Hypothalamus (tissue), 51 donors: ENCODE measurements at regions not wholly inside any gene's neighbourhood (a gene's known extent, or its start where the extent isn't known, plus 50 kb on each side); places are given as distances from the start of the nearest gene placed in this dataset.
"Not testable (repeated sequence)": the region's sequence is repeated elsewhere in the genome, so short reads cannot be mapped to it uniquely, and the experiment has no call there.

Source experiments
- DNase-seq, 51 donors: peaks; one replicate each; lab custom pipeline; 2025; lab: John Stamatoyannopoulos, UW

DNA sequence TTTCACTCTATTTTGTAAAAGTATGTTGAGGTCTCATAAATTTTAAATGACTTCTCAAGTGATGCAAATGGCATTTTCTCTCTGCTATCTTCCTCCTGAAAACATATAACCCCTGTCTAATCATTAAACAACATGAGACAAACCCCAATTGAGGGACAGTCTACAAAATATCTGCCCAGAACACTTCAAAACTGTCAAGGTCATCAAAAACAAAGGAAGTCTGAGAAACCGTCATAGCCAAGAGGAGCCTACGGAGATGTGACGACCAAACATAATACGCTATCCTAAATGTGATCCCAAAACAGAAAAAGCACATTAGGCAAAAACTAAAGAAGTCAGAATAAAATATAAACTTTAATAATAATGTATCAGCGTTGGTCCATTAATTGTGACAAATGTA is 282.3 kb upstream of the SEMA3C start:
- no peak for DNase-seq

DNA sequence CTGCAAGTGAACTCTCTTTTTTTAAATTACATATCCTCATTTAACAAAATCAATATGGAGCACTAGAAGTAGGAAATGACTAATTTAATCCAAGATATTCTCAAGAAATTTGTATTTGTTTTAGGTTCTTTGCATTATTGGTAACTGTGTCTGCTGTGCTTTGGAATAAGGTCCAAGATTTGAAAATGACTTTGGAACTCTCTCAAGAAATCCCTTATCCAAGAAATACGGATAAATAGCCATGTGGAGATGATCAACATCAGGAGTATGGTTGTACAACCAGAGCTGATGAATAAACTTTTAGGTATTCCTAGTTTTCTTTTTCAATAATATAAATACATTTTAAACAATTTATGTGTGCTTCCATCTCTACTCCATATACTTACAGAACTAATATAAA is 279.9 kb upstream of the SEMA3C start:
- no peak for DNase-seq

DNA sequence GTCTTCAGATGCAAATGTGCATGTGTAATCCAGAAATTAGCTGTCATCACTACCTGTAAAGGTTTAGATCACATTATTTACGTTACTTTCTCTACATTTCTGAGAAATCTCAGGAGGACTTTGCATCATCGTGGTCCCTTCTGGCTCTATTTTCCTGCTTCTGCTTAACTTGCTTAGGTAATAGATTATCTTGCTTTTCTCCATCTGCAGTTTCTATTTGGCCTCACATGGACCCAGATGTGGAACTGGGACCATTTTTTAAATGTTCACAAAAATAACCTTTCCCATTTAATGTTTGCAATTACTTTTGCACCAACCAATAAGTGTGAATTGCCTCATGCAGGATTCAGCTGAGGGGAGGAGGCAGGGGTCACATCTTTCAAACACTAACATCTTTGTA is 278.4 kb upstream of the SEMA3C start:
- no peak for DNase-seq

DNA sequence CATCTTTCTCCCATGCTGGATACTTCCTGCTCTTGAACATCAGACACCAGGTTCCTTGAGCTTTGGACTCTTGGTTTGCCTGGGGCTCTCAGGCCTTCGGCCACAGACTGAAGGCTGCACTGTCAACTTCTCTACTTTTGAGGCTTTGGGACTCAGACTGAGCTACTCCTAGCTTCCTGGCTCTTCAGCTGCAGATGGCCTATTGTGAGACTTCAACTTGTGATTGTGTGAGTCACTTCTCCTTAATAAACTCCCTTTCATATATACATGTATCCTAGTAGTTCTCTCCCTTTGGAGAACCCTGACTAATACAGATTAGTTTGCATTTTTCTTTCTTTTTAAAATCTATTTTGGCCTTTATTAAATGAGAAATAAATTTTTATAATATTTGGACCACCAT is 276.2 kb upstream of the SEMA3C start:
- no peak for DNase-seq

DNA sequence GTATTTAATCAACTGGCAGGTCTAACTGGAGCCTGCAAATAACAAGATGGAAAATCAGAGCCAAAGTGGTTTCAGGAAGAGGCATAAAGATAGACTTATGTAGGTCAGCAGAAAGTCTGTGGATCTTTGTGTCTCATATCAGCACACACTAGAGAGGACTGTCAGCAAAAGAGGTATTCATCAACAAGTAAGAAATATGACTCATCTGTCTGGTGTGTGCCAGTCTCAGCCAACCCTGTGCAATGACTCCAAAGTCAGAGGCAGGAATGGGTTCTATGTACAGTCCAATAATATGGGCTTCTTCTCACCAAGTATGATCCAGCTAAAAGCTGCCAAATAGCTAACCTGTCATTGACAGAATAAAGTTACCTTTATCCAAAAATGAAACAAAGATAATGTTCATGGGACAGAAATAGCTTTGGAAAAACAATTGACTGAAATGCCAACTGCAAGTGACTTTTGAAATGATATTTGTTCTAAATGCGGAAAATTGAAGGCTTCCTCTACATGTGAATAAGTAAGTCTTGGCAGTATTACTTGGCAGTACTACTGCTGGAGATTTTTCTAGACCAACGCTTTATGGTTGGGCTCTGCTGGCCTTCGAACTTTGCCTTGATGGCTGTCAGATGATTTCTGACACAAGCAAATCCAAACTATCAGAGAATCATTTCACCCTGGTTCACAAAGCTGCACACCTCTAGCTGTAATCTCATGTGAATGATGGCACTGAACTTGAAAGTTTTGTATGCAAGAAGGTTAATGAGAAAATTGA is 272.3 kb upstream of the SEMA3C start:
- no peak for DNase-seq

DNA sequence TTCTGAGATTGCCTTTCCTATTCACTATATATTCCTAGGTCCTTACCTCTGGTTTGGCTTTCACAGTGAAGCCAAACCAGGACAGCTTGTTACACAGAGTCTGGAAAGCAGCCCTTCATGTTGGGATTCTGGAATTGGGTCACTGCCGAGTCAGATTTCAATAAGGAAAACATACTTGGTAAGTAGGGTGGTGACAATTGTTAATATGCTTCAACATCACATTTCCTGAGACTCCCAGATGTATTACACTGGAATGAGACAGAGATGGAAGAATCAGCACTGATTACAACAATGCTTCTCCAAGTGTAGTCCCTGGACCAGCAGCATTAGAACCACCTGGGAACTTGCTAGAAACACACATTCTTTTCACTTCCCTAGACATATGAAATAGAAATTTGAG is 268.9 kb upstream of the SEMA3C start:
- DNase-seq = no peak

DNA sequence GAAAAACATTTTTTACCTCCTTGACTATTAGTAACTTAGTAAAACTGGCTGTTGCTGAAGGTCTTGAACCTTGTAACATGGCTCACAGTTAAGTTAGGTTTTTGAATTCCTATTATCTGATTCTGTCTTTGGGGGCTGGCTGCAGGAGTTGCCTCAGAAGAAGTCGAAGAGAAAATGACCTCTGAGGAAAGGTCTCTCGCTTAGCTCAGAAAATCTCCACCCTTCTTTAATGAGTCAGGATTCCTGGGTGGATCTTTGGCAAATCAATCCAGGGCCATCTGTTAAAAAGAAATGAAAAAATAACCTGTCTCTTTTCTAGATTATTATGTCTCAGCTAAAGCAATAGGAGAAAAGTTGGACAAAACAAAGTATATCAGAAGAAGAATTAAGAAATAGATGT is 267.8 kb upstream of the SEMA3C start:
- DNase-seq = no peak

DNA sequence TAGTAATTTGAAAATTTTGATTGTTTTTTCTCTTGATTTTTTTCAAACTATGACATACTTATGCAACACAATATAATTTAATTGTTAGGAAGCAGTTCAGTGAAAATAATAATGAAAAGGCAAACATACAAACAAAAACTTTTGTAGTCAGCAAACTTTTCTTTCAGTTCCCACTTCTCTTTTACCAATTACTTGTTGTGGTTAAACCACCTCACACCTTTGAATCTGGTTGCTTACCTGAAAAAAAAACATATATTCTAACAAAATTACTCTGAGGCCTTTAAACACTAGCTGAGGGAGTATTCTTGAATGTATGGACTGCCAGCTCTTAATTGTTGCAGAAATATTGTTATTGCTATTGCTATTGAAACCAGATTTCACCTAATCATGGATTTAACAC is 266.2 kb upstream of the SEMA3C start:
- no peak for DNase-seq

DNA sequence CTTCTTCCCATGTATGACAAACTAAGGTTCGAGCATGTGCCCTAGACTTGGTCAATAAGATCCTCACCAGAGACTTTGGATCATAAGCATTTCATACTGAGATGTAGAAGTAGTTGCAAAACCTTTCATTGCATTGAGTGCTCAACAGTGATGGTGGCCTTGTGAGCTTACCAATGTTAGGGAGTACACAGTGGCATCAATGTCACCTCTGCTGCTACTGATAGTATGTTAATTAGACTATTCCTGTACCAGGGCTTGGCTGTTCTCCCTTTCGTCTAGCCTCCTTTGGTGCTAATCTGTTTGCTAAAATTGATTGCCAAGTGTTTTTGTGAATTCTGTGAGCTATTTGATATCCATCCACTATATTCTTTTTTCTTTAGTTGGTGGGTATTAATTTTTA is 264.5 kb upstream of the SEMA3C start:
- DNase-seq = no peak

DNA sequence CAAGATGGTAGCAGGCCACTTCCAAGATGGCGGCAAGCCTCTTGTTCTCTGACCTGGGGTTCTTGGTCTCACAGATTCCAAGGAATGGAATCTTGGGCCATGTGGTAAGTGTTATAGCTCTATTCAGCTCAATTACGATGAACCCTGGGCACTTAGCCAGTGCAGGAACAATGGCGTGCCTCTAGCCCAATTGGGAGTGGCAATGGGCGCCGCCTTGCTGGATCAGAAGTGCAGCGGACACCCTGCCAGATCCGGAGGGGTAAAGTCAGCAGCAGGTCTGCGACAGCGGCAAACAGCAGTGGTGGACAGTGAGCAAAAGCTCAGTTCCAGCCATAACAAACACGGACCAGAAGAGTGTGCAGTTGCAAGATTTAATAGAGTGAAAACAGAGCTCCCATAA is 263.2 kb upstream of the SEMA3C start:
- DNase-seq = not testable (repeated sequence)

DNA sequence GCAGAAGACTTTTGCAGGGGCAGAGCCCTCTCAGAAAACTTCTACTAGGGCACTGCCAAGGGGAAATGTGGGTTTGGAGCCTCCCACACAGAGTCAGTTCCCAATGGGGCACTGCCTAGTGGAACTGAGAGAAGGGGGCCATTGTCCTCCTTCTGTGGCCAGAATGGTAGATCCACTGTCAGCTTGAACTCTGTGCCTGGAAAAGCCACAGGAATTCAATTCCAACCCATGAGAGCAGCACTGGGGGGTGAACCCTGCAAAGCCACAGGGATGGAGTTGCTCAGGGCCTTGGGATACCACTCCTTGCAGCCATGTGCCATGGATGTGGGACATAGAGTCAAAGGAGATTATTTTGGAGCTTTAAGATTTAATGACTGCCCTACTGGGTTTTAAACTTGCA is 262.2 kb upstream of the SEMA3C start:
- no peak for DNase-seq

DNA sequence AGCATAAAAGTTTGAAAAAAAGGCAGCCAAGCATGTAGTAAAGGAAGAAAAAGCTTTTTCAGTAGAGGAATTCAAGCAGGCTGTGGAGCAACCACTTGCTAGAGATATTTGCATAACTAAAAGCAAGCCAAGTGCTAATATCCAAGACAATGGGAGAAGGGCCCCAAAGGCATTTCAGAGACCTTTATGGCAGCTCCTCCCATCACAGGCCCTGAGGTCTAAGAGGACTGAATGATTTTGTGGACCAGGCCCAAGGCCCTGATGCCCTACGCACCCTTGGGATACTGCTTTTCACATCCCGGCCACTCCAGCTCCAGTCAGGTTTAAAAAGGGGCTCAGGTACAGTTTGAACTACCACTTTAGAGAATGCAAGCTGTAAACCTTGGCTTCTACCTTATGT is 261.7 kb upstream of the SEMA3C start:
- DNase-seq = no peak

DNA sequence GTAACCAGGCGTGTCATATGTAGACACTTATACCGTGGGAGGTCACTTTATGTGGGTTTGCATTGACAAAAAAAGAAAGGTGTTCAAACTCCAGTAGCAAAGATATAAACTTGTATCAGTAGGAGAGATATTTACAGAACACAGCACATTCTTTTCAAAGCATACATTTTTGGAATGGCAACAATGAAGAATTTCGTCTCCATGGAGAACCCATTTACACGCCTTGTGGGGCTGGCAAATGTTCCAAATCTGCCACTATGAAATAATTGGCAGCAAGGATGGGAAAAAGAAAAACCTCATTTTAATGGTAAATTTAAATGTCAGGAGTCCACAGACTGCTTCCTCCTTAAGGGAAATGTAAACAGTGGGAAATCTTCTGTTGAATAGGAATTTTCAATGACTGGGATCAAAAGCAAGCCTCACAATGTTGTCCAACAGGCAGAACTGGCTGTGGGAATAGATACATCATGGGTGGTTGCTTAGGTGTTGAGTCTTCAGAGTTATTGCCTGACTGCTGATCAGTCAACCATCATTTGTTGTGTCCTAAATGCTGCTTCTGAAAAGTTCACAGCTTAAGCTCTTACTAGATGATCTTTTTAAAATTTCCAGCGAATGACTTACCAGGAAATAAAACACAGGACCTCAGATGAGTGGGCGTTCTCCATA is 256.6 kb upstream of the SEMA3C start:
- DNase-seq = no peak

DNA sequence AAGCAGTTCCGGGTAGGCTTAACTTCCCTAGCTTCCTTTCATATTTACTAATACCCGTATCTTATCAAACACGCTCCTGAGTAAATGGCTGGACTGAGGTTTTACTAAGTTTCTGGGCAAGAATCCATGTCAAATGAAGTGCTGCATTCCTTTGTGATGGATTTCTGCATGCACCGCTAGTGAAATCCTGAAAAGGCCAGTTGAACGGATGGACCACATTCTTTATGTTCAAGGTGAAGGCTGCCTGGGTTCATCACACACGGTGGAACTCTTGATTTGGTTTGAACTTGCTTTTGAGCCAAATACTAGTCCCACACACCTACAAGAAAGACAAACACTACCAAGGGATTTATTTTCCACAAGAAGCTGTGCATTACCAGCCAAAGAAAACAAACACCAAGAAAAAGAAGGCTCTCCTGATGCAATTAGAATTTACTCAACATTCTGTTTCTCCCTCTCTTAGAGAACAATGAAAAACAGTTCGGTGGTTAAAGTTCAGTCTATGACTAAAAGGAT is 255.0 kb upstream of the SEMA3C start:
- no peak for DNase-seq

DNA sequence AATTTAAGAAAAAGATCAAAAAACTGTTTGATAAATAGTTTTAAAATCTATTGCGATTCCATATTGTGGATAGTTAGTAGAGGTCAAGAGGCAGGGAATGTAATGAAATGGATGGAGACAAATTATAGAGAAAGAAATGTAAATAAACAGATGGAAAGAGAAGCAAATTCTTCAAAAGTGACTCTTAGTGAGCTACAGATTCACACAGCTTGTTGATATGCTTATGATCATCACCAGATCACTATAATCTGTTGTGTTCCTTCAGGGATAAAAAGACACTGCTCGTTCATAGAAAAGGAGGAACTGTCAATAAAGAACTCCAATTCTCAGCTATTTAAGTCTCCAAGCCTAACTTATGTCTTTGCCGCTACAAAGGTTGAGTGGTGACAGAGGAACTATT is 251.4 kb upstream of the SEMA3C start:
- DNase-seq = no peak

DNA sequence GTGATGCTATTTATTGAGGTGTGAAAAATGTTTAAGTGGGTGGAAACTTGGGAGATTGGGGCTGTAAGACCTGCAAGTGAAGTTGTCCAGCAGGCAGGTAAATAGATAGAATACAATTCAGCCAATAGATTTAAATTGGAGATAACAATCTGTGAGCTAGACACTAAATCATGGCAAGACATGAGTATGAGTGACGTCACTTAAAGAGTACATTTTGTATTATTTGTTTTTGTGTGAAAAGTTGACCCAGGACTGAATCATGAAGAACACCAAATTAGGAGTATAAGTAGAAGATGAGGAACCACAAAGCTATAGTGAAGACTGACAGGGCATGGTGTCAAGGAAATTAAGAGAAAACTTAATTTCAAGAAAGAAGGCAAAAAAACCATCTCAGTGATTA is 249.1 kb upstream of the SEMA3C start:
- no peak for DNase-seq

DNA sequence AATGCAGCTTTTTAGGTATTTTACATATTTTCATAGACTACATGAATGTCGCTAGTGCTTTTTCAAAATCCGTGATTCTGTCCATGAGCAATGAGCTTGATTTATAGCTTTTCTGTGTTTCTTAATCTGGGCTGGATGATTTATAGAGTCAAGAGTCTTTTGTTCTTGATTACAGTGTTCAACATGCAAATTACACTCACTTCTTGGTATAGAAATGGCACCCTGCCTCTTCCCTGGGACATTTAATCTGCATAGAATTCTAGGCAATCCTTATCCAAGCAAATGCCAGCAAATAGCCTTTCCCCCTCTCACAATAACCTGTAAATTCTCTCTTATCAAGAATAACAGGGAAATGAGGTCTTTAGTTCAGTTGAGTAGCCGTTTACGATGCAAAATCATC is 246.2 kb upstream of the SEMA3C start:
- DNase-seq = no peak

DNA sequence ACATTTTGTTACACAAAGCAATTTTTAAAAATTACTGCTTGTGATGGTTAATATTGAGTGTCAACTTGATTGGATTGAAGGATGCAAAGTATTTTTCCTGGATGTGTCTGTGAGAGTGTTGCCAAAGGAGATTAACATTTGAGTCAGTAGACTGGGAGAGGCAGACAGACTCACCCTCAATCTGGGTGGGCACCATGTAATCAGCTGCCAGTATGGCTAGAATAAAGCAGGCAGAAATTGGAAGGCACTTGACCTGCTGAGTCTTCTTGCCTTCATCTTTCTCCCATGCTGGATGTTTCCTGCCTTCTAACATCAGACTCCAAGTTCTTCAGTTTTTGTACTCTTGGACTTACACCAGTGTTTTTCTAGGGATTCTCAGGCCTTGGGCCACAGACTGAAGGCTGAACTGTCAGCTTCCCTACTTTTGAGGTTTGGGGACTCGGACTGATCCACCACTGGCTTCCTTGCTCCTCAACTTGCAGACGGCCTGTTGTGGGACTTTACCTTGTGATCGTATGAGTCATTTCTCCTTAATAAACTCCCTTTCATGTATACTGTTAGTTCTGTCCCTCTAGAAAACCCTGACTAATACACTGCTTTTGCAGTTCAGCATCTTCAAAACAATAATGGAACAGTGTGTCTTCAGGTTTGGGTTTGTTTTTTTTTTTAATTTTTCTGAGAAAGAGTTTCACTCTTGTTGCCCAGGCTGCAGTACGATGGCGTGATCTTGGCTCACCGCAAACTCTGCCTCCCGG is 244.1 kb upstream of the SEMA3C start:
- DNase-seq = no peak

DNA sequence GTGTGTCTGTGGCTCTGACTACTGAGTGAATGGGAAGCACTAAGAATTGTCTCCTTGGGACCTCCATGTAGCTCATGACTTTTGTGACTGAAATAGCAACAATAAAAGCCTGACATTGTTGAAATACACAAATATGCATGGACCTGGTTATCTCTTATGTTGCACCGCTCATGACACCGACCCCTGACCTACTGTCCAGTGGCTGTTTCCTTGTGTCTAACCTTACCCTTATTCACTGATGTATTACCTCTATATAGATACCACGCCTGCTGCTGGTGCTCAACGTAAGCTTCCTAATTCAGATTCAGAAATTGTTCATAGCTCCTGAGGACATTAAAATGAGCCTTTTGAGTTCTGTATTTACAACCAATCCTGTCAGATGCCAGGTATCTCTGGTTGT is 243.4 kb upstream of the SEMA3C start:
- no peak for DNase-seq

DNA sequence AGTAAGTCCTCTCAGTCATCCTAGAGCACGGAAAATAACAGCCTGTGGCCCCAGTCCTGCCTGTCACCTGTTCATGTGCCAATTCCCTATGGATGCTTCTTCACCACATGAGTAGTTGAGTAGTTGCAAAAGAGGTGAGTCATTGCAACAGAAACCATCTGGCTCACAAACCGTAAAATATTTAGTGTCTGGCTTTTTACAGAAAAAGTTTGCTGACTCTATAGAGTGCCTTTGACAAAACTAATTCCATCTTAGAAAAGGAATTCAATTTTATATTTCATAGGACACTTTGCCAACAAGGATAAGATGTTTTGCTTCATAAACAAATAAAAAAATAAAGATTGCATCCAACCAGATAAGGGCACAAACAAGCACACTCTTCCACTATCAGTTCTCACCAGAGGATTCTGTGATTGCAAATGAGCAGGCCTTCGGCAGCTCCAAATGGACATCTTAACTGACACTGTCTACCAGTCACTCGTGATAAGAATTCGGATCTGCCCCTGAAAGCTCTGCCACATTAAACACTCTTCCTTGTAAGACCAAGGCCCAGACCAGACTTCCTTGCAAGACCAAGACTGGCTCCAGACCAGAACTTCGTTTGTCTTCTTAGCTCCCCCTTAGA is 242.7 kb upstream of the SEMA3C start:
- no peak for DNase-seq

DNA sequence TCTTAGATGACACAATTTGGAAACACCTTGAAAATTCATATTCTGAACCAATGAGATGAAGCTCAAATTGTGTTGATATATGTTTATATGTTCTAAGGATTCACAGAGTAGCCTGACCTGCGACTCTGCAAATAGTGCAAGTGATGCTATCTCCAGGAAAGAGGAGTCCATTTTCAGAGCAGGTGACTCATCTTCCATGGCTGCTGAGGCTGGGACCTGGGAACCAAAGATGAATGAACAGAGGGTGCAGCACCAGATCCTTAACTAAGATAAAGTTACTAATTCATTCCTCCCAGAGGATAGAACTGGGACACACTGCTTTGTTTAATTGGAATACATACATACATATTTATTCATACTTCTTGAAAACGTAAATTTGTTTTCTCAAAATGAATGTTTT is 240.6 kb upstream of the SEMA3C start:
- DNase-seq = no peak
